ENCODE measurements at regions not wholly inside any gene's neighbourhood (a gene's known extent, or its start where the extent isn't known, plus 50 kb on each side); places are given as distances from the start of the nearest gene placed in this dataset.
A peak's percentile ranks its signal among the peaks of the same experiment; 100 is the strongest.

GRCh38 chr3:22691407-22691806, 511.7 kb upstream of the UBE2E2 start (continued):
- no peak for TF ChIP-seq ZNF274 (IDR thresholded peaks at IDR 0.05; ENCODE audit: borderline replicate concordance, extremely low read depth, low read length)
- TF ChIP-seq RXRA (IDR thresholded peaks at IDR 0.05; ENCODE audit: insufficient read depth, low read depth, low read length): no peak
- TF ChIP-seq POU5F1 (IDR thresholded peaks at IDR 0.05; ENCODE audit: low read depth, low read length): peak; percentile 52; the same call in 1 of the 2 replicates
- TF ChIP-seq POLR2A (IDR thresholded peaks at IDR 0.05; ENCODE audit: control extremely low read depth in 1 of 2, low read depth in 2 of 2, low read length in 2 of 2): no peak

Data from H1 (cell line).